HEK293 (cell line): ENCODE measurements at regions not wholly inside any gene's neighbourhood (a gene's known extent, or its start where the extent isn't known, plus 50 kb on each side); places are given as distances from the start of the nearest gene placed in this dataset.

Experiments used
- ZFHX2 ChIP-seq: fragments of 450-650 bp; formaldehyde crosslinking; conservative IDR thresholded peaks from 2 replicates; pipeline ENCODE4 v1.5.1; 2016; ENCODE audit warnings: missing biosample characterization, missing genetic modification characterization
- ZNF184 ChIP-seq: fragments of 450-650 bp; IDR thresholded peaks from 2 replicates; pipeline ENCODE4 v1.5.1; 2018; ENCODE audit warnings: missing biosample characterization, mild to moderate bottlenecking, missing genetic modification characterization
- ZNF555 ChIP-seq: fragments of 450-650 bp; formaldehyde crosslinking; conservative IDR thresholded peaks from 2 replicates; pipeline ENCODE4 v1.5.1; 2017; ENCODE audit warnings: missing biosample characterization, mild to moderate bottlenecking, missing genetic modification characterization, inconsistent platforms
- TF ChIP-seq, protein P1 (sequence below): fragments of 450-650 bp; formaldehyde crosslinking; IDR thresholded peaks from 2 replicates; pipeline ENCODE4 v1.5.1; 2016; ENCODE audit warnings: missing biosample characterization, missing genetic modification characterization

- TF ChIP-seq, protein P1, sequence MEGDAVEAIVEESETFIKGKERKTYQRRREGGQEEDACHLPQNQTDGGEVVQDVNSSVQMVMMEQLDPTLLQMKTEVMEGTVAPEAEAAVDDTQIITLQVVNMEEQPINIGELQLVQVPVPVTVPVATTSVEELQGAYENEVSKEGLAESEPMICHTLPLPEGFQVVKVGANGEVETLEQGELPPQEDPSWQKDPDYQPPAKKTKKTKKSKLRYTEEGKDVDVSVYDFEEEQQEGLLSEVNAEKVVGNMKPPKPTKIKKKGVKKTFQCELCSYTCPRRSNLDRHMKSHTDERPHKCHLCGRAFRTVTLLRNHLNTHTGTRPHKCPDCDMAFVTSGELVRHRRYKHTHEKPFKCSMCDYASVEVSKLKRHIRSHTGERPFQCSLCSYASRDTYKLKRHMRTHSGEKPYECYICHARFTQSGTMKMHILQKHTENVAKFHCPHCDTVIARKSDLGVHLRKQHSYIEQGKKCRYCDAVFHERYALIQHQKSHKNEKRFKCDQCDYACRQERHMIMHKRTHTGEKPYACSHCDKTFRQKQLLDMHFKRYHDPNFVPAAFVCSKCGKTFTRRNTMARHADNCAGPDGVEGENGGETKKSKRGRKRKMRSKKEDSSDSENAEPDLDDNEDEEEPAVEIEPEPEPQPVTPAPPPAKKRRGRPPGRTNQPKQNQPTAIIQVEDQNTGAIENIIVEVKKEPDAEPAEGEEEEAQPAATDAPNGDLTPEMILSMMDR (tag by site-specific recombination): 0 out of 2 replicates have a peak, but pooled peaks have one; percentile 32
- TF ChIP-seq ZNF555 (tag by site-specific recombination) (no peak), ZNF184 (tag by site-specific recombination) (no peak), ZFHX2 (tag by site-specific recombination) (no peak)
These were observed 98.1 kb downstream of the NCOR2 start for GRCh38 chr12:124469193-124469888.
